ENCODE measurements at regions not wholly inside any gene's neighbourhood (a gene's known extent, or its start where the extent isn't known, plus 50 kb on each side); places are given as distances from the start of the nearest gene placed in this dataset.

DNA sequence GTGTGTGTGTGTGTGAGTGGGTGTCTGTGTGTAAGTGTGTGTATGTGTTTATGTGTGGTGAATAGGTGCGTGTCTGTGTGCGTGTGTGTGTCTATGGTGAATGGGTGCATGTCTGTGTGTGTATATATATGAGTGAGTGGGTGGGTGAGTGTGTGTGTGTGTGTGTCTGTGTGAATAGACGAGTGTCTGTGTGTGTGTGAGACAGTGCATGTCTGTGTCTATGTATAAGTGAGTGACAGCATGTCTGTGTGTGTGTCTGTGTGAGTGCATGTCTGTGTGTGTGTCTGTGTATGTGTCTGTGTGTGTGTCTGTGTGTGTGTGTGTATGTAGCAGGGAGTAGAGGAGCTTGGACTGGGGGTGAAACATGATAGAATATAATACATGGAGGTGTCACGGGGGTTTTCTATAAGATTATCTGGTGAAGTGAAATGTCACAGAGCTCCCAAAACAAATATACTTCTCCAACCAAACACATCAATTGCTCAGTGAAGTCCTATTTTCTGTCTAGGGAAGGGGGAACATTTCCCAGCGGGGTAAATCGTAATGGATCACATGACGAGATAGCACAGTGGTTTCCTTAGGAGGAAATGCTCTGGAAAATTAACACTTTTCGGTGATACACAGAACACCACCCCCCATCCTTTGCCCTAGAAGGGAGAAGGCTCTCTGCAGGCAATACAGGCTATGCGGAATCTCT lies 723.3 kb upstream of the CELF2 start:
- no peaks in the 10 kb centered on the region for H3K9me2 ChIP-seq (replicated peaks; ENCODE audit: control insufficient read depth, low read length)
- no peaks in the 10 kb centered on the region for H3K36me3 ChIP-seq (ENCODE audit: control insufficient read depth, low read length)
- no peak overlapping the region for H3K4me3 ChIP-seq (ENCODE audit: low read length)
- no peaks in the 10 kb centered on the region for H3K27me3 ChIP-seq (ENCODE audit: control insufficient read depth, low read length)
- TF ChIP-seq CTCF (IDR thresholded peaks at IDR 0.05; ENCODE audit: low read depth, low read length, poor library complexity, severe bottlenecking) (no peak), EZH2phosphoT487 (IDR thresholded peaks at IDR 0.05; ENCODE audit: borderline replicate concordance, low read length) (no peak)
- no peaks in the 10 kb centered on the region for H3F3A ChIP-seq (ENCODE audit: control insufficient read depth, insufficient read depth)
- H3K4me1 ChIP-seq (ENCODE audit: control insufficient read depth, low read length) = no peaks in the 10 kb centered on the region
- H3K79me2 ChIP-seq (ENCODE audit: control insufficient read depth, low read length) = no peaks in the 10 kb centered on the region
- H4K20me1 ChIP-seq (ENCODE audit: control insufficient read depth, insufficient read depth, low read depth, low read length) = no peaks in the 10 kb centered on the region
- H3K9me3 ChIP-seq (ENCODE audit: control insufficient read depth, insufficient read depth, low read length) = no peaks in the 10 kb centered on the region
- H3K4me2 ChIP-seq (ENCODE audit: low read length) = no peak overlapping the region
- H3K27ac ChIP-seq (ENCODE audit: low read depth, low read length) = no peak overlapping the region

DNA sequence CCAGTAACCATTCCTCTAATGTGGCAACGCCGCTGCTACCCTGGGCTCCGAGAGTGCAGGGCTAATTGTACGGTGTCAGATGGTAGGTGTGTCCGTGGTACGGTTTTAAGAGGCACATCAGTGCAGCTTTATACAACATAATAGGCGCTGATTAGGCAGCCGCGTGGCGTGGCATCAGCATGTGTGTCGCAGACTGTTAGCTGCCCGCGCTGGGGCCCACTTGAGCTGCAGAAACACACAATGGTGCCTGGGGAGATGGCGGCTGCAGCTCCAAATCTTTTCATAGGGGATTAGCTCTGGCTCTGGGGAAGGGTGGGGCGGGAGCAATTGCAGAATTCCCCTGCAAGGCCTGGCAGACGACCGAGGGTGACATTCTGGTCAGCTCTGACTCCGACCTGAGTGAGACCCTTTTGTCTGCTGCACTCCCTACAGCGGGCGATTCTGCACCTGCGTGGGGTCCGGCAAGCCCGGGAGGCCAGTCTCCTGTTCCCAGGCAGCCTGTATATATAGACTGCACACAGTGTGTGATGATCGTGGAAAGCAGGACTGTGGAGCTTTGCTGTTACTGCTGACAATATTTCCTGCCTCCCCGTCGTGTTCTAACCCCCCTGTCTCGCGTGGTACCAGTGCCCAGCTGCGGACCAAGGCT lies 722.7 kb upstream of the CELF2 start:
- TF ChIP-seq EZH2phosphoT487 (IDR thresholded peaks at IDR 0.05; ENCODE audit: borderline replicate concordance, low read length) = no peak
- no peak for TF ChIP-seq CTCF (IDR thresholded peaks at IDR 0.05; ENCODE audit: low read depth, low read length, poor library complexity, severe bottlenecking)
- Histone ChIP-seq H3K4me2 (ENCODE audit: low read length) (no peak overlapping the region), H3F3A (ENCODE audit: control insufficient read depth, insufficient read depth) (no peaks in the 10 kb centered on the region), H3K4me1 (ENCODE audit: control insufficient read depth, low read length) (no peaks in the 10 kb centered on the region), H3K36me3 (ENCODE audit: control insufficient read depth, low read length) (no peaks in the 10 kb centered on the region), H3K27ac (ENCODE audit: low read depth, low read length) (no peak overlapping the region), H3K4me3 (ENCODE audit: low read length) (no peak overlapping the region), H3K27me3 (ENCODE audit: control insufficient read depth, low read length) (no peaks in the 10 kb centered on the region), H3K79me2 (ENCODE audit: control insufficient read depth, low read length) (no peaks in the 10 kb centered on the region), H3K9me2 (replicated peaks; ENCODE audit: control insufficient read depth, low read length) (no peaks in the 10 kb centered on the region), H3K9me3 (ENCODE audit: control insufficient read depth, insufficient read depth, low read length) (no peaks in the 10 kb centered on the region), H4K20me1 (ENCODE audit: control insufficient read depth, insufficient read depth, low read depth, low read length) (no peaks in the 10 kb centered on the region)

DNA sequence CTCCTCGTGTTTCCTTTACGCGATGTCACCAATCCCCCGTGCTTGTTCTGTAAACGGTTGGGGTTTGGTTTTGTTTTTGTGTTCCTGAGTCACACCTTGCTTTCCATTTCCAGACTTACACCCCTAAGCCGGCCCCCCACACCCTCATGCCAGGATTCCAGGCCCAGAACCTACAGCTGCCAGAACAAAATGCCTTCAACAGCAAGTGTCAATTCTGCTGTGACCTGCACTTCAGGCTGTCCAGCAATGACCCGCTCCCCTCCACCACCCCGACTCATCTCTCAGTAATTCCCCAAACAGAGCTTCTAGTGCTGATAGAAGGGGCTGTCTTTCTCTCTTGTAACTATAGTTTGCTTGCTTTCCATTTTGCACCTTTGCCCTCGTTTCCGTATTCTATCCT lies 722.1 kb upstream of the CELF2 start:
- H3K4me3 ChIP-seq (ENCODE audit: low read length) = no peak overlapping the region
- H3K36me3 ChIP-seq (ENCODE audit: control insufficient read depth, low read length) = no peaks in the 10 kb centered on the region
- no peaks in the 10 kb centered on the region for H3K79me2 ChIP-seq (ENCODE audit: control insufficient read depth, low read length)
- no peaks in the 10 kb centered on the region for H3F3A ChIP-seq (ENCODE audit: control insufficient read depth, insufficient read depth)
- H3K9me2 ChIP-seq (replicated peaks; ENCODE audit: control insufficient read depth, low read length) = no peaks in the 10 kb centered on the region
- H3K4me2 ChIP-seq (ENCODE audit: low read length) = no peak overlapping the region
- H3K4me1 ChIP-seq (ENCODE audit: control insufficient read depth, low read length) = no peaks in the 10 kb centered on the region
- H3K27ac ChIP-seq (ENCODE audit: low read depth, low read length) = no peak overlapping the region
- no peaks in the 10 kb centered on the region for H3K27me3 ChIP-seq (ENCODE audit: control insufficient read depth, low read length)
- TF ChIP-seq CTCF (IDR thresholded peaks at IDR 0.05; ENCODE audit: low read depth, low read length, poor library complexity, severe bottlenecking) (no peak), EZH2phosphoT487 (IDR thresholded peaks at IDR 0.05; ENCODE audit: borderline replicate concordance, low read length) (no peak)
- no peaks in the 10 kb centered on the region for H3K9me3 ChIP-seq (ENCODE audit: control insufficient read depth, insufficient read depth, low read length)
- H4K20me1 ChIP-seq (ENCODE audit: control insufficient read depth, insufficient read depth, low read depth, low read length) = no peaks in the 10 kb centered on the region

Measured in DOHH2 (cell line).